ENCODE measurements at regions not wholly inside any gene's neighbourhood (a gene's known extent, or its start where the extent isn't known, plus 50 kb on each side); places are given as distances from the start of the nearest gene placed in this dataset.
"Not testable (repeated sequence)": the region's sequence is repeated elsewhere in the genome, so short reads cannot be mapped to it uniquely, and the experiment has no call there.

GRCh38 chr10:65788271-65788670 is 1137.6 kb upstream of the LRRTM3 start:
- no peak for TF ChIP-seq CTCF (IDR thresholded peaks at IDR 0.05; ENCODE audit: insufficient read depth, low read depth, low read length)
- H3K4me3 ChIP-seq (ENCODE audit: low read depth, low read length): no peak overlapping the region
- DNase-seq (ENCODE audit: low read depth): no peak

GRCh38 chr10:65791979-65792378 is 1133.9 kb upstream of the LRRTM3 start:
- TF ChIP-seq CTCF (IDR thresholded peaks at IDR 0.05; ENCODE audit: insufficient read depth, low read depth, low read length): no peak
- no peak for DNase-seq (ENCODE audit: low read depth)

GRCh38 chr10:65793738-65794425 is 1132.0 kb upstream of the LRRTM3 start:
- no peak overlapping the region for H3K4me3 ChIP-seq (ENCODE audit: low read depth, low read length)
- DNase-seq (ENCODE audit: low read depth): peak; percentile 9
- no peak for TF ChIP-seq CTCF (IDR thresholded peaks at IDR 0.05; ENCODE audit: insufficient read depth, low read depth, low read length)

More at GRCh38 chr10:65791979-65792378, 1133.9 kb upstream of the LRRTM3 start:
- no peak overlapping the region for H3K4me3 ChIP-seq (ENCODE audit: low read depth, low read length)

GRCh38 chr10:65794861-65795260 is 1131.0 kb upstream of the LRRTM3 start:
- DNase-seq (ENCODE audit: low read depth); H3K4me3 ChIP-seq (ENCODE audit: low read depth, low read length): not testable (repeated sequence)

- no peak overlapping the region for H3K4me3 ChIP-seq (ENCODE audit: low read depth, low read length)
- TF ChIP-seq CTCF (IDR thresholded peaks at IDR 0.05; ENCODE audit: insufficient read depth, low read depth, low read length): no peak
- DNase-seq (ENCODE audit: low read depth): no peak
Measured at GRCh38 chr10:65796472-65796871, 1129.4 kb upstream of the LRRTM3 start.

- no peak for TF ChIP-seq CTCF (IDR thresholded peaks at IDR 0.05; ENCODE audit: insufficient read depth, low read depth, low read length)
- no peak overlapping the region for H3K4me3 ChIP-seq (ENCODE audit: low read depth, low read length)
- no peak for DNase-seq (ENCODE audit: low read depth)
Measured at GRCh38 chr10:65798133-65798532, 1127.7 kb upstream of the LRRTM3 start.

GRCh38 chr10:65802391-65802790 is 1123.4 kb upstream of the LRRTM3 start:
- H3K4me3 ChIP-seq (ENCODE audit: low read depth, low read length): no peak overlapping the region
- DNase-seq (ENCODE audit: low read depth): no peak
- no peak for TF ChIP-seq CTCF (IDR thresholded peaks at IDR 0.05; ENCODE audit: insufficient read depth, low read depth, low read length)
